ENCODE measurements at regions not wholly inside any gene's neighbourhood (a gene's known extent, or its start where the extent isn't known, plus 50 kb on each side); places are given as distances from the start of the nearest gene placed in this dataset.

DNA sequence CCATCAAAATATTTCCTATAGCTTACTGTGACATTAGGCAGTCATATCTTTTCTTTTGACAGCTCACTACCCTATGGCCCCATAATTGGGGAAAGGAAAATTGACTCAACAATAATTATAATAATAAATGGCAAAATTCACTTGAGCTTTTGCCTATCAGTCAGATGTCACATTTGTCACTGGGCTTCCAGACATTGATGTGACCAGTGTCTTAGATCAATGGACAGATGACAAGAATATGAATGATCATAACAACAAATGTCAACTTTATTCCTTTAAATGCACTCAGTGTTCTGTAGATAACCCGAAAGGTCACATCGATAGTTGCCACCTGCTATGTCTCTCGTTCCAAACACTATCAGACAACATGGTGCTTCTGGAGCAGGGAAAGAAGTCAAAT is 266.7 kb downstream of the GPATCH2 start:
- Mint-ChIP-seq H3K9me3 (peaks cover 5% of the 10 kb centered on the region), H3K27me3 (ENCODE audit: low read depth) (peaks cover 4% of the 10 kb centered on the region), H3K4me1 (no peaks in the 10 kb centered on the region), H3K4me3 (no peak overlapping the region), H3K27ac (no peak overlapping the region), H3K36me3 (ENCODE audit: low read depth) (no peaks in the 10 kb centered on the region)
- TF ChIP-seq, protein P1, sequence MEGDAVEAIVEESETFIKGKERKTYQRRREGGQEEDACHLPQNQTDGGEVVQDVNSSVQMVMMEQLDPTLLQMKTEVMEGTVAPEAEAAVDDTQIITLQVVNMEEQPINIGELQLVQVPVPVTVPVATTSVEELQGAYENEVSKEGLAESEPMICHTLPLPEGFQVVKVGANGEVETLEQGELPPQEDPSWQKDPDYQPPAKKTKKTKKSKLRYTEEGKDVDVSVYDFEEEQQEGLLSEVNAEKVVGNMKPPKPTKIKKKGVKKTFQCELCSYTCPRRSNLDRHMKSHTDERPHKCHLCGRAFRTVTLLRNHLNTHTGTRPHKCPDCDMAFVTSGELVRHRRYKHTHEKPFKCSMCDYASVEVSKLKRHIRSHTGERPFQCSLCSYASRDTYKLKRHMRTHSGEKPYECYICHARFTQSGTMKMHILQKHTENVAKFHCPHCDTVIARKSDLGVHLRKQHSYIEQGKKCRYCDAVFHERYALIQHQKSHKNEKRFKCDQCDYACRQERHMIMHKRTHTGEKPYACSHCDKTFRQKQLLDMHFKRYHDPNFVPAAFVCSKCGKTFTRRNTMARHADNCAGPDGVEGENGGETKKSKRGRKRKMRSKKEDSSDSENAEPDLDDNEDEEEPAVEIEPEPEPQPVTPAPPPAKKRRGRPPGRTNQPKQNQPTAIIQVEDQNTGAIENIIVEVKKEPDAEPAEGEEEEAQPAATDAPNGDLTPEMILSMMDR (IDR thresholded peaks at IDR 0.05; ENCODE audit: unreplicated experiment in 3 of 3), result no peak

DNA sequence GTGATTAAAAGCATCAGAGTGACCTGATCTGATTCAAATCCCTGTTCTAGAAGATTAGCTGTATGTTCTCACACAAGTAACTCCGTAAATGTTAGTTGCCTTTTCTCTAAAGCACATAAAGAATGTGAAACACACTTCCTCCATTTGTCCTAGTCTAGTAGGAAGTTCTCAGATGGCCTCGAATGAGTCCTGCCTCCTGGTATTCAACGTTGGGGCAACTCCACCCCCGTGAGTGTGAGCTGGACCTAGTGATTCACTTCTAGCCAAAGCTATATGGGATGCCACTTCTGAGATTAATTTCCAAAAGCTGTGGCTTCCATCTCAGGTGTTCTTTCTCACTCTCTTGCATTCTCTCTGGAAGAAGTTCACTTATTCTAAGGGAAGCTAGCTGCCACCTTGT is 267.6 kb downstream of the GPATCH2 start:
- Mint-ChIP-seq H3K36me3 (ENCODE audit: low read depth) (no peaks in the 10 kb centered on the region), H3K27ac (peak overlapping the region in 1 of 3 experiments; percentile 24), H3K27me3 (ENCODE audit: low read depth) (peaks cover 4% of the 10 kb centered on the region), H3K4me1 (no peaks in the 10 kb centered on the region), H3K4me3 (no peak overlapping the region), H3K9me3 (peaks cover 5% of the 10 kb centered on the region)
- TF ChIP-seq, protein P1 (IDR thresholded peaks at IDR 0.05; ENCODE audit: unreplicated experiment in 3 of 3), result no peak

DNA sequence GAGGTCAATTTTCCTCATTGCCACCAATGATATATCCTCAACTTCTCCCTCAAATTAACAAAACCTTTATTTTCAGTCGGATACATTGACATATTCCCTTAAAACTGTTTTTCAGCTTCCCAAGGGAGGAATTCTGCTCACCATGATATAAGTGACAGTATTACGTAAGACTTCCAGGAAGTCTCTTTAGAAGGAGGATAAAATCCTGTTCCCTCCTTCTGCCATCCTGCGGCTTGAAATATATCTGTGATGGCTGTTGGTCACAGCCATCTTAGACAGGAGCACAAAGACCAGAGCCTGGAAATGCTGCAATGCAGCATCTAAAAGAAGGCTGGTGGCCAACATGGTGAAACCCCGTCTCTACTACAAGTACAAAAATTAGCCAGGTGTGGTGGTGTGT is 270.4 kb downstream of the GPATCH2 start:
- no peaks in the 10 kb centered on the region for H3K36me3 Mint-ChIP-seq (ENCODE audit: low read depth)
- peaks cover 5% of the 10 kb centered on the region for H3K9me3 Mint-ChIP-seq
- TF ChIP-seq, protein P1 (IDR thresholded peaks at IDR 0.05; ENCODE audit: unreplicated experiment in 3 of 3), result no peak
- no peak overlapping the region for H3K4me3 Mint-ChIP-seq
- H3K27ac Mint-ChIP-seq, result no peak overlapping the region
- H3K4me1 Mint-ChIP-seq, result no peaks in the 10 kb centered on the region
- H3K27me3 Mint-ChIP-seq (ENCODE audit: low read depth), result peaks cover 4% of the 10 kb centered on the region

DNA sequence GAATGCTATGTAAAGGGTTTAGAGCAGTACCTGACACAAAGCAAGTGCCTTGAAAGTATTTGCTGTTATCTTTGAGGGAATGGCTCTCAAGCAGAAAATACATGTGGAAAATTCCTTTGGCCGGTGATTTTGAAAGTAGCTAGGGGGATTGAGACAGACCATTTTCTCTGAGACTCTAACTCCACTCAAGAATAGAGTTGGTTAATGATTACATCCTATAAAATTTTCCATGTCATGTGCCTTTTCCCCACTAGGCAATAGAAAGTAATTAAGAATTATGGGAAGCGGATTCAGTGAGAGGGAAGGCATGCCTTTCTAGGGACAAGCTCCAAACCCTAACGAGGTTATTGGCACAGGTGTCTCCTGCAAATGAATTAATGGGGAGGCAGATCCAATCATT is 276.0 kb downstream of the GPATCH2 start:
- Mint-ChIP-seq H3K27me3 (ENCODE audit: low read depth) (no peaks in the 10 kb centered on the region), H3K4me1 (peaks cover 5% of the 10 kb centered on the region), H3K9me3 (no peaks in the 10 kb centered on the region), H3K4me3 (no peak overlapping the region), H3K27ac (peak overlapping the region; percentile 24 to 87 (median 80)), H3K36me3 (ENCODE audit: low read depth) (no peaks in the 10 kb centered on the region)
- TF ChIP-seq, protein P1 (IDR thresholded peaks at IDR 0.05; ENCODE audit: unreplicated experiment in 3 of 3), result no peak

DNA sequence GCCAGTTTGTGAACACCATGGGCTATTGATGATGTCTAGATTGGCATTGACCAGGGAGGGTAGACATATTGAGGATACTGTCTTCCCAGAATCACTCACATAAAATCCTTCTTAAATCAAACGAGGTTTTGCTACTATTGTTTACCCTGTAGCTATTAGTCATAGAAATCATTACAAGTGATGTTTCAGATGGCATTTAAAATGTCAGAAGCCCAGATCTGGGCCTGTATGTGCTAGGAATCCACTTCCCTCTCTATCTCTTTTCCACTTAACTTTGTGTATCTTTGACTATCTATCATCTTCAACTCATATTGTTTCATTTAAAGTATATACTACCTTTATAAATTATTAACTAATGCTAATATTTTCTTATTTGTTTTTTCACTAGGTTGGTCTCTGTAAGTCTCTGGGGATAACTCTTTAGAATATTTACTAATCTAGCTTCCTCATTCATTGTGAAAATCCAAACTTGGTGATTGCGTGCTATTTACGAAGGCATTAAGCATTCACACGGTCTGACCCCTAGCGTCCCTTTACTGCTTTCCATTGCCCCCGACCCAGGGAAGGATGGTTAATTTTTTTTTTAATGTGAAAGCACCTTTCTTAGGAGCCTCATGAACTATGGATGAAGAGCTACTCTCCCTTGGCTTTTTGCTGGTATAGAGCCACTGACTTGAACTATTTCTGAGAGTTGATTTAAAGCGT is 281.8 kb downstream of the GPATCH2 start:
- no peaks in the 10 kb centered on the region for H3K27me3 Mint-ChIP-seq (ENCODE audit: low read depth)
- H3K4me1 Mint-ChIP-seq, result no peaks in the 10 kb centered on the region

More for the DNA sequence above, 281.8 kb downstream of the GPATCH2 start:
- no peak overlapping the region for H3K4me3 Mint-ChIP-seq
- H3K27ac Mint-ChIP-seq, result peak overlapping the region in 1 of 3 experiments; percentile 75
- no peaks in the 10 kb centered on the region for H3K9me3 Mint-ChIP-seq
- H3K36me3 Mint-ChIP-seq (ENCODE audit: low read depth), result no peaks in the 10 kb centered on the region
- TF ChIP-seq, protein P1 (IDR thresholded peaks at IDR 0.05; ENCODE audit: unreplicated experiment in 3 of 3), result no peak
